DOHH2 (cell line): ENCODE measurements at regions not wholly inside any gene's neighbourhood (a gene's known extent, or its start where the extent isn't known, plus 50 kb on each side); places are given as distances from the start of the nearest gene placed in this dataset.

Experiments used
- CTCF ChIP-seq: fragments of 200-600 bp; sonication (generic); IDR thresholded peaks from one replicate; pipeline ENCODE4 v1.5.1; 2014; ENCODE audit warnings: antibody characterized with exemption, mild to moderate bottlenecking, low read depth, low read length; ENCODE audit not compliant: poor library complexity, severe bottlenecking
- EZH2phosphoT487 ChIP-seq: fragments of 200-600 bp; sonication (generic); IDR thresholded peaks from 2 replicates; pipeline ENCODE4 v1.6.1; 2017; ENCODE audit warnings: borderline replicate concordance, mild to moderate bottlenecking, antibody characterized with exemption, low read length, moderate library complexity, mixed read lengths

DNA sequence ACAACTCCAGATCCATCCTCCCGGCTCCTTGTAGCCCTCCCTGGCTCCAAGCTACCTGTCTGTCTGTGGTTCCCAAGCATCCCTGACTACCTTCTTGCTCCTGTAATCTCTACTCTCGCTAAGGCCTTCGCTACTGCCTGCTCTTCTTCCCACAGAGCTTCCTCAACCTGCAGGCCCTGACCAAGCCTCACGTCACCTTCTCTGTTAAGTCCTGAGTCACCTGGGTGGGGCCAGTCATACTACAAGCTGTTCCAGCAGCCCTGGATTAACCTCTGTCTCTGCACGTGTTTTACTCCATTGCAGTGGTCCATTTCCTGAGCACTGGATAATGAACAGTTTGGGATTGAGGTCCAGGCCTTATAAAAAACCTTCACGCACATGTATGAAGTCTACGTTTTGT, 770.7 kb downstream of the BCL11B start:
- TF ChIP-seq CTCF (no peak), EZH2phosphoT487 (no peak)
